NCI-H2081 treated with DMSO at 0.1 percent for 48 hours (cell line): ENCODE measurements at regions not wholly inside any gene's neighbourhood (a gene's known extent, or its start where the extent isn't known, plus 50 kb on each side); places are given as distances from the start of the nearest gene placed in this dataset.
A peak's percentile ranks its signal among the peaks of the same experiment; 100 is the strongest.

Source experiments
- DNase-seq: peaks from one replicate; lab custom pipeline; 2025; lab: John Stamatoyannopoulos, UW

DNA sequence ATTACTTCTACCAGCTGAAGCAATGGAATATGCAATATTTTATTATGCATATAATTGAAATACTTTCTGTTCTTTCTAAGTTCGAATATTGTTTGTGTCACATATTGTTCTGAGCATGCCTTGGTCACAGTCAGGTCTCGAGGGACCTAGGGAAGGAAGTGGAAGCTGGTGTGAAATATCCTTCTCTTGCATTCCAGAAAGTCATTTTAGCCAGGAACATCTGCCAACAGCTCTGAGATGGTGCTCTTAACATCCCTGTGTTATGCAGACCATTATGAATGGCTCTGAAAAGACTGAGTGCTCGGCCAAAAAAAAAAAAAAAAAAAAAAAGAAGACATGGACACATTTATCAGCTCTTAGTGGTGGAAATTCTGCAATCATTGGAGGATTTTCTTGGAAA is 132.7 kb upstream of the JAG1 start:
- DNase-seq = no peak

GRCh38 chr20:10807013-10807412 is 133.2 kb upstream of the JAG1 start:
- DNase-seq = no peak

GRCh38 chr20:10812759-10813327 is 139.0 kb upstream of the JAG1 start:
- DNase-seq = no peak

DNA sequence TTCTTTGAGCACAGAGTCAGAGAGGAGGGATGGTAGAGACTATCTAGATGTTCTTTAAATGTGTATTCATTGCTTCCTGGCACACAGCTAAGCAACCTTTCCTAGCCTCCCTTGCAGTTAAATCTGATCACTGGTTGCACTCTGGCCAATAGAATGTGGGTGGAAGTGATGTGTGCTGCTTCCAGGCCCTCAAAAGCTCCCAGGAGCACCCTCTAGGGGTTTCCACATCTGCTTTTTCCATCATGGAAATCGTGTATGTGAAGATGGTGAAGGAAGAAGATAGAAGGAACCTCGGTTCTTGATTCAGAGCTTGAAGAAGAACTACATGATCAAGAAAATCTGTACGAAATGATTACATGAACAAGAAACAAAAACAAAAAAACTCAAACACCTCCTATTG is 149.8 kb upstream of the JAG1 start:
- no peak for DNase-seq

- DNase-seq = no peak
Observed at GRCh38 chr20:10824750-10825500, 151.1 kb upstream of the JAG1 start.

DNA sequence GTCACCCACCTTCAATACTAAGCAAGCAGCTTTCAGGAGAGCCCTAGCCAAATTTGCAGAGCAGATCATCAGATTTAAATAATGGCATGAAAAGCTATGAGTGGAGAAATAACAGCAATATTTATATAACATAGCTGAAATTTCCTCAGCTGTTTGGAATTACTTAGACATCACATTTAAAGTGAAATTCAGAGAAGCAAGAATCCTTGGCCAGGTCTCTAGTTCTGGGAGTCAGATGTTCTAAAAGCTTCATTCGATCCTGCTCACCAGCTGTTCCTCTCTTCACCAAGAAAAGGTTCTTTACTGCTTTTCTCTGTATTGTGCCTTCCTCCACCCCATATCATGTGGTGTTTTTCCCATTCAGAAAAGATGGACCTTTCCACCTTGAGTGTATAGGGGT is 152.3 kb upstream of the JAG1 start:
- DNase-seq = no peak

- DNase-seq = no peak
Observed at GRCh38 chr20:10828180-10828579, 154.4 kb upstream of the JAG1 start.

DNA sequence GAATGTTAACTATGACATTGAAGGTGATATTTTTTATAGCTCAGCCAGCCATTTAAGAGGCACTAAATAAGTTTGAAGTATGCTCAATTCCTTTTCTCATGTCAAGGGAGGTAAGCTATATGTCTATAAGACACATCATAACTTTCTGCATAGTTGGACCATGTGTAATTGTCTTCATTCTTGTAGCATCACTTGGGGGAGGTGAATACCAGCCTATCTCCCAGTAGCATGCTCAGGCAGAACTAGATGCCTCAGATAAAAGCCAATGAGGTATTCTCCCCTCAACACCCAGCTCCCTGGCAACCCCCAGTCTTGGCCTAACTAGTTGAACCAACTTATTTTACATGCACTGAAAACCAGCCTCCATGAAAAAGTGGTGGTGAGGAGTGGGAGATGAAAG is 158.3 kb upstream of the JAG1 start:
- no peak for DNase-seq

GRCh38 chr20:10837901-10838300 is 164.1 kb upstream of the JAG1 start:
- DNase-seq = no peak

DNA sequence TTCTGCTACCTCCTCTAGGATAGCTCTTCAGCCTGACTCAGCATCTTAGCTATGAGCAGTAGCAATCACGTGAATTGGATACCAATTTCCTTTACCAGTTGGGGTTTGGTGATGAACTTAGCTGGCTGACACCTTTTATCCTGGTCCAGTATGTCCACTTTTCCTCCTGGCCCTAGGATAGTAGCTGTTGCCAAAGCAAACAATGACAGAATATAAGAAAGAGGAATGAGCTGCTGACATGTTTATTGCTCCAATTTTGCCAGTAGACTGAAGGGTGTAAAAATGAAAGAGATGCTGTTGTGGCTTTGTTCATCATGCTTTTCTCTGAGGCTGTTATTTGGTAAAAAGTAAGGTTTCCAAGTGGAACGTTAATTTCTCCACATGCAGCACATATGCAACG is 168.3 kb upstream of the JAG1 start:
- no peak for DNase-seq

DNA sequence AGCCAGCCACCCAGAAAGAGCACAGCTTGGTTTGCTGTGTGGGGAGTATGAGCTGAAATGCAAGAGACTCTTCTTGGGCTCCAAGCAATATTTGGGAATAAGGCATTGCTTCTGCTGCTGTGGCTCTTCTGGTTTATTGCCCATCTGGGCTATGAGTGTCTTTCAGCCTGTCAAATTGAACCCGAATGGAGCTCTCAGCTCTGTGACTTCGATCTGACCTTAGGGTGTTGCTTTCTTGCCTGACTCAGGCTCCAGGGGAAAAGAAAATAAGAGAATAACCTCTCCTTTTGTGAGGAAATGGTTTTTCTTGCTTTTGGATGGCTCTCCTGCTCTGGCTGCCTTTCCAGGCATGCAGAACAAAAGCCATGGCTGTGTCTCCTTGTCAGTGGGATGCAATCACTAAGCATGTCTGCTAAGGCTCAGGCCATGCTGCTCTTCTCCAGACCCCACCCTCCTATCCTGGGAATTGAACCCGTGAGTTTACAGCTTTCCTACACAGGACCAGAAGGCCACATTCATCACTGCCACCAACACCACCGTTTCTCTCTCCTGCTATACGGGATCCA is 169.4 kb upstream of the JAG1 start:
- no peak for DNase-seq

DNA sequence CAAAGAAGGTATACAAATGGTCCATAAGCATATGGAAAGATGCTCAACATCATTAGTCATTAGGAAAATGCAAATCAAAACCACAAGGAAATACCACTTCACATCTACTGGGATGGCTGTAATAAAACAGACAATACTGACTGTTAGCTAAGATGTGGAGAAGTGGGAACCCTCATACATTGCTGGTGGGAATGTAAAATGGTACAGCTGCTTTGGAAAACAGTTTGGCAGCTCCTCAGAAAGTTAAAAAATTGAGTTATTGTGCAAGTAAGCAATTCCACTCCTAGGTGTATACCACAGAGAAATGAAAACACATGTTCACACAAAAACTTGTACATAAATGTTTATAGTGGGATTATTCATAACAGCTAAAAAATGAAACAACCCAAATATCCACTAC is 173.0 kb upstream of the JAG1 start:
- no peak for DNase-seq

DNA sequence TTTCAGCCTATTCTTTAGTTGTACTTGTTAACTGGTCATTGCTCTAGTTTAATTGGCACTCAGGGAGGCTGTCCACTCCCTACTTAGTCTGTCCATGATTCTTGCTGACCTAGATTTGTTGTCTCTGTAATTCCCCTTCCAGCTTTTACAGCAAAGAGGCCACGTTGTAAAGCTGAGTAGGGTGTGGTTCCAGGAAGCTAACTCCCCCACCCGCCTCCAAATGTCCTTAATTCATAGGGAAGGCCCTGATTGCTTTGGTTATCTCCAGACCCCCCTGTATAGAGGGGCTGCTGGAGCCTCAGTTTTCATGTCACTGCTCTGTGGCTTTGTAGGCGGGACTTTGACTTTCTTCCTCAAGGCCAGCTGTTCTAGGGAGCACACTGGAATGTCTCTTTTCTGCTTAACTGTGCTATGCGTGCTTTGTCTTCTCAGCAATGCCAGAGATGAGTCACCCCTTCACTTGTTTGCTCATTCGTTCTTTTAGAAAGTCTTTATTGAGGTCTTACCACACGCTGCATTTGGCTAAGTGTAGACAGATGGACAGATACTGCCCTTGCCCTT is 175.1 kb upstream of the JAG1 start:
- DNase-seq = no peak

- DNase-seq = no peak
Observed at GRCh38 chr20:10853176-10853575, 179.4 kb upstream of the JAG1 start.

DNA sequence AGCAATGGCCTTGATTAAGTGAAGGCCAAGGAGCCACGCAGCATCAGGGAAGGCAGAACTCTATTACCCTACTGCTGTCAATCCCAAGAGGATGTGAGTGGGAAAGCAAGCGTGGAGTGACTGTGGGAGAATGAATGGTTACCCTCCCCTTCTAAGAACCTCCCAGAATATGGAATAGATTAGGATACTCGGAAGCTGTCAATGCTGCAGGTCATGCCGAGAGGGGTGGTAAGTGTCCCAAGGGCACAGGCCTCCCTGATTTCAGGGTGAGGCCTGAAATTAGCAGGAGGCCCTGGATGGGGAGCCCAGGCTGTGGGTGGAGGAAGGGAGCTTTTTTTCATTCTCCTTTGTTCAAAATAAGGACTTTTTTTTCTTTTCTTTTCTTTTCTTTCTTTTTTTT is 179.9 kb upstream of the JAG1 start:
- DNase-seq = no peak

- DNase-seq = no peak
Observed at GRCh38 chr20:10854976-10855375, 181.2 kb upstream of the JAG1 start.

GRCh38 chr20:10855778-10856177 is 182.0 kb upstream of the JAG1 start:
- DNase-seq = no peak

DNA sequence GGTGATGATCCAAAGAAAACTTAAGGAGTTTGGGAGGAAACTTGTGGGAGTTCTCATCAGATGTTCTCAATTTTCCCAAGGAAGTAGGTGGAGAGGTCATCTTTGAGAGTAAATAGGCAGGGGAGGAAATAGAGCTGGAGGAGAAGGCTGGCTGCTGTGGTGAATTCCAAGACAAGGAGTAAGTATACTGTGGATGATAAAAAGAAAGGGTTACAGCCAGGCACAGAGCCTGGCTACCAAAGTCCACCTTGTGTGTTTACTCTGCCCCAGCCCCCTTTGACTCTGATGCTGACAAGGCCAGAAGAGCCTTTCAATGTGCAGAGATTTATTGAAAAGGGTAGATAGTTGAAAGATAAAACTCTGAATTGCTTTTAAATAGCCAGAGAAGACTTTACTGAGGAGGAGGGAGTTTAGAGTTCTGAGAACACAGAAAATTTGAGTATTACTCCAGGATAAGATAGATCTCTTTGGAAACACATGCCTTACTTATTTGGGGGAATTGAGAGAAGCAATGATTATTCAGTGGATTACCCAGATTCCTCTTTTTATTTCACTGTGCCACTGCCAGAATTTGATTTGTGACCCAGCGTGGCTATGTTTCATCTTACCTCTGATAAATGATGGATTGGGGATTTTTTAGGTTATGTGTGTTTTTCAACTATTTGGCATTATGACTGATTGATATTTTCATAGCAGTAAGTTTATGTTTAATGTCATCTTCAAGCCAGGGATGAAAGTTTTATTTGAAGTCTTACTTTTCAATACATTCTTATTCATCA is 182.6 kb upstream of the JAG1 start:
- DNase-seq = no peak

DNA sequence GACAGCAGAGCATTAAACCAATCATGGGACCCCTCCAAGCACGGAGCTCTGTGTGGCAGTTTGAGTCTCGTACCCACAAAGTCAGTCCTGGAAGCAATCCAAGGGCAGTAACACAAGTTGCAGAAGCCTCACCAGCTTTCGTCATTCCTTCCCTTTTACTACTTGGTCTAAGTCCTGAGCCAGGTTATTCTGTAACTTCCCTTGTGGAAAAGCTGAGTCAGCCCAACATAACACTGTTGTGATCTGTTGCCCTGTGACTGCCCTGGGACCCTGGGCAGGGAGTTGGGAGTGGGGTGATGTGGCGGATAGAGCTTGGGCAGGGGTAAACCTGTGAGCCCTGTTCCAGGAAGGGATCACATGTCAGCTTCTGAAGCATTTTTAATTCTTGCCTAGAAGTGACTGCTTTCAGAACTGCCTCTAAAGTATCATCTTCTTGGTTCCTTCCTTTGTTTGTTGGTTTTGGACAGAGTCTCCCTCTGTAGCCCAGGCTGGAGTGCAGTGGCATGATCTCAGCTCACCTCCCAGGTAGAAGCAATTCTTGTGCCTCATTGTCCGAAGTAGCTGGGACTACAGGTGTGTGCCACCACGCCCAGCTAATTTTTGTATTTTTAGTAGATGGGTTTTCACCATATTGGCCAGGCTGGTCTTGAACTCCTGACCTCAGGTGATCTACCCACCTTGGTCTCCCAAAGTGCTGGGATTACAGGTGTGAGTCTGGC is 183.7 kb upstream of the JAG1 start:
- DNase-seq = no peak

- DNase-seq = no peak
Observed at GRCh38 chr20:10861090-10861489, 187.3 kb upstream of the JAG1 start.

GRCh38 chr20:10861619-10862018 is 187.8 kb upstream of the JAG1 start:
- peak; percentile 34 for DNase-seq
